K562 (cell line): ENCODE measurements at regions not wholly inside any gene's neighbourhood (a gene's known extent, or its start where the extent isn't known, plus 50 kb on each side); places are given as distances from the start of the nearest gene placed in this dataset.

Experiments
- ZZZ3 ChIP-seq: fragments of 450-650 bp; IDR thresholded peaks from 2 replicates; pipeline ENCODE4 v1.6.1; 2016; ENCODE audit warnings: antibody characterized with exemption, mild to moderate bottlenecking, moderate library complexity
- TF ChIP-seq, protein P1 (sequence below): fragments of 450-650 bp; formaldehyde crosslinking; conservative IDR thresholded peaks from 2 replicates; pipeline ENCODE4 v1.4.0; 2022; ENCODE audit warnings: mild to moderate bottlenecking, missing genetic modification characterization
- TF ChIP-seq, protein P2 (sequence below): fragments of 200-400 bp; formaldehyde crosslinking; IDR thresholded peaks from 2 replicates; pipeline ENCODE4 v1.6.1; 2017; ENCODE audit warnings: mild to moderate bottlenecking, low read depth, low read length, moderate library complexity
- TF ChIP-seq, protein P3 (sequence below), 2 experiments: fragments of 450-650 bp; IDR thresholded peaks; 2 replicates each; pipeline ENCODE4 v1.6.1; 2018; ENCODE audit warnings: mild to moderate bottlenecking in 2 of 2, low read depth in 1 of 2; ENCODE audit not compliant: partially characterized antibody in 2 of 2

DNA sequence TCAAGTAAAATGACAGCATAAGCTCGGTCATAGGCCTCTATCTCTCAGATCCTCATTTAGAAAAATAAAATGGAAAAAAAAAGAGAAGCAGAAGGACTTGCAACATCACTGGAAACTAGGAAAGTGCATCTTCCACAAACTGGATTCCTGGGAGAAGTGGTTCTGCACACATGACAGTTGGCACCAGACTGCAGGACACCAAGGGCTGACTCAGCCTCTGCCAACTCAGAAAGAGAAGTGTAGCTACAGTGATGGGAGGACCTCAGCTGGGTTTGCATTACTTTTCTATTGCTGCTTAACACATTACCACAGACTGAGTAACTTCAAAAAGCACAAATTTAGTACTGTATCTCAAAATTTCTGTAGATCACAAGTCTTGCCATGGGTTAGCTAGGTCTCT is 409.5 kb upstream of the GCFC2 start (continued):
- TF ChIP-seq, protein P1, sequence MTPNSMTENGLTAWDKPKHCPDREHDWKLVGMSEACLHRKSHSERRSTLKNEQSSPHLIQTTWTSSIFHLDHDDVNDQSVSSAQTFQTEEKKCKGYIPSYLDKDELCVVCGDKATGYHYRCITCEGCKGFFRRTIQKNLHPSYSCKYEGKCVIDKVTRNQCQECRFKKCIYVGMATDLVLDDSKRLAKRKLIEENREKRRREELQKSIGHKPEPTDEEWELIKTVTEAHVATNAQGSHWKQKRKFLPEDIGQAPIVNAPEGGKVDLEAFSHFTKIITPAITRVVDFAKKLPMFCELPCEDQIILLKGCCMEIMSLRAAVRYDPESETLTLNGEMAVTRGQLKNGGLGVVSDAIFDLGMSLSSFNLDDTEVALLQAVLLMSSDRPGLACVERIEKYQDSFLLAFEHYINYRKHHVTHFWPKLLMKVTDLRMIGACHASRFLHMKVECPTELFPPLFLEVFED (CRISPR knock-in tag) = no peak
- TF ChIP-seq ZZZ3 = no peak
- TF ChIP-seq, protein P2, sequence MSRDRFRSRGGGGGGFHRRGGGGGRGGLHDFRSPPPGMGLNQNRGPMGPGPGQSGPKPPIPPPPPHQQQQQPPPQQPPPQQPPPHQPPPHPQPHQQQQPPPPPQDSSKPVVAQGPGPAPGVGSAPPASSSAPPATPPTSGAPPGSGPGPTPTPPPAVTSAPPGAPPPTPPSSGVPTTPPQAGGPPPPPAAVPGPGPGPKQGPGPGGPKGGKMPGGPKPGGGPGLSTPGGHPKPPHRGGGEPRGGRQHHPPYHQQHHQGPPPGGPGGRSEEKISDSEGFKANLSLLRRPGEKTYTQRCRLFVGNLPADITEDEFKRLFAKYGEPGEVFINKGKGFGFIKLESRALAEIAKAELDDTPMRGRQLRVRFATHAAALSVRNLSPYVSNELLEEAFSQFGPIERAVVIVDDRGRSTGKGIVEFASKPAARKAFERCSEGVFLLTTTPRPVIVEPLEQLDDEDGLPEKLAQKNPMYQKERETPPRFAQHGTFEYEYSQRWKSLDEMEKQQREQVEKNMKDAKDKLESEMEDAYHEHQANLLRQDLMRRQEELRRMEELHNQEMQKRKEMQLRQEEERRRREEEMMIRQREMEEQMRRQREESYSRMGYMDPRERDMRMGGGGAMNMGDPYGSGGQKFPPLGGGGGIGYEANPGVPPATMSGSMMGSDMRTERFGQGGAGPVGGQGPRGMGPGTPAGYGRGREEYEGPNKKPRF = no peak
- TF ChIP-seq, protein P3, sequence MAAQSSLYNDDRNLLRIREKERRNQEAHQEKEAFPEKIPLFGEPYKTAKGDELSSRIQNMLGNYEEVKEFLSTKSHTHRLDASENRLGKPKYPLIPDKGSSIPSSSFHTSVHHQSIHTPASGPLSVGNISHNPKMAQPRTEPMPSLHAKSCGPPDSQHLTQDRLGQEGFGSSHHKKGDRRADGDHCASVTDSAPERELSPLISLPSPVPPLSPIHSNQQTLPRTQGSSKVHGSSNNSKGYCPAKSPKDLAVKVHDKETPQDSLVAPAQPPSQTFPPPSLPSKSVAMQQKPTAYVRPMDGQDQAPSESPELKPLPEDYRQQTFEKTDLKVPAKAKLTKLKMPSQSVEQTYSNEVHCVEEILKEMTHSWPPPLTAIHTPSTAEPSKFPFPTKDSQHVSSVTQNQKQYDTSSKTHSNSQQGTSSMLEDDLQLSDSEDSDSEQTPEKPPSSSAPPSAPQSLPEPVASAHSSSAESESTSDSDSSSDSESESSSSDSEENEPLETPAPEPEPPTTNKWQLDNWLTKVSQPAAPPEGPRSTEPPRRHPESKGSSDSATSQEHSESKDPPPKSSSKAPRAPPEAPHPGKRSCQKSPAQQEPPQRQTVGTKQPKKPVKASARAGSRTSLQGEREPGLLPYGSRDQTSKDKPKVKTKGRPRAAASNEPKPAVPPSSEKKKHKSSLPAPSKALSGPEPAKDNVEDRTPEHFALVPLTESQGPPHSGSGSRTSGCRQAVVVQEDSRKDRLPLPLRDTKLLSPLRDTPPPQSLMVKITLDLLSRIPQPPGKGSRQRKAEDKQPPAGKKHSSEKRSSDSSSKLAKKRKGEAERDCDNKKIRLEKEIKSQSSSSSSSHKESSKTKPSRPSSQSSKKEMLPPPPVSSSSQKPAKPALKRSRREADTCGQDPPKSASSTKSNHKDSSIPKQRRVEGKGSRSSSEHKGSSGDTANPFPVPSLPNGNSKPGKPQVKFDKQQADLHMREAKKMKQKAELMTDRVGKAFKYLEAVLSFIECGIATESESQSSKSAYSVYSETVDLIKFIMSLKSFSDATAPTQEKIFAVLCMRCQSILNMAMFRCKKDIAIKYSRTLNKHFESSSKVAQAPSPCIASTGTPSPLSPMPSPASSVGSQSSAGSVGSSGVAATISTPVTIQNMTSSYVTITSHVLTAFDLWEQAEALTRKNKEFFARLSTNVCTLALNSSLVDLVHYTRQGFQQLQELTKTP (IDR thresholded peaks at IDR 0.05; ENCODE audit: low read depth in 1 of 2, partially characterized antibody in 2 of 2) = no peak
